ENCODE measurements at regions not wholly inside any gene's neighbourhood (a gene's known extent, or its start where the extent isn't known, plus 50 kb on each side); places are given as distances from the start of the nearest gene placed in this dataset.

DNA sequence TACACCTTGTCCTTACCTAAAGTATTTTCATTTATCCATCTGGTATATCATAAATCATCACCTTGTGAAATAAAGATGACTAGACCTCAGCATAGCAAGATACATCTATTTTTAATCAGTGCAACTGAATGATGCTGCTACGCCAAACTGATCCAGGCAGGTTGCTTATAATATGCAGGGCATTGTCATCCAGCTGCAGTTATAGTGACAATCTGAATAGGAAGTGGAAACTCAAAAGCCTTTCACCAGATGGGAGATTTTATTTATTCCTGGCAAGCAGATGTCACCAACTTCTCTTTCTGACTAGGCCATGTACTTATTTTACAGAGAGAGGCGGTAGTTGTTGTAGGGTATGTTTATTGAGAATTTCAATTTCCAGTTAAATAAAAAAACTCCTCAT lies 747.3 kb downstream of the ADCYAP1 start:
- no peaks in the 10 kb centered on the region for H3K27me3 ChIP-seq (ENCODE audit: control insufficient read depth, insufficient read depth, low read length)
- H3K27ac ChIP-seq (ENCODE audit: low read depth in 2 of 2, low read length in 2 of 2) = no peak overlapping the region
- H3K9ac ChIP-seq (ENCODE audit: low read length in 3 of 3) = no peak overlapping the region
- H3K4me3 ChIP-seq (ENCODE audit: low read length in 3 of 3) = no peak overlapping the region
- no peaks in the 10 kb centered on the region for H3K4me1 ChIP-seq (ENCODE audit: control insufficient read depth in 2 of 3, insufficient read depth in 2 of 3, low read depth in 1 of 3, low read length in 3 of 3)
- H3K36me3 ChIP-seq (ENCODE audit: control insufficient read depth in 2 of 3, insufficient read depth in 3 of 3, low read length in 3 of 3) = no peaks in the 10 kb centered on the region
- FAIRE-seq (no peak), DNase-seq (no peak)
- intact Hi-C loops (cut with DNase I) = no loop called here
- no peaks in the 10 kb centered on the region for H3K9me3 ChIP-seq (ENCODE audit: control insufficient read depth in 2 of 3, insufficient read depth in 1 of 3, low read length in 3 of 3)
- no peak for TF ChIP-seq CTCF (IDR thresholded peaks at IDR 0.05; ENCODE audit: borderline replicate concordance, extremely low read depth, insufficient read depth)

- Histone ChIP-seq H3K4me1 (ENCODE audit: control insufficient read depth in 2 of 3, insufficient read depth in 2 of 3, low read depth in 1 of 3, low read length in 3 of 3) (no peaks in the 10 kb centered on the region), H3K4me3 (ENCODE audit: low read length in 3 of 3) (no peak overlapping the region), H3K27ac (ENCODE audit: low read depth in 2 of 2, low read length in 2 of 2) (no peak overlapping the region), H3K36me3 (ENCODE audit: control insufficient read depth in 2 of 3, insufficient read depth in 3 of 3, low read length in 3 of 3) (no peaks in the 10 kb centered on the region), H3K9ac (ENCODE audit: low read length in 3 of 3) (no peak overlapping the region), H3K27me3 (ENCODE audit: control insufficient read depth, insufficient read depth, low read length) (no peaks in the 10 kb centered on the region), H3K9me3 (ENCODE audit: control insufficient read depth in 2 of 3, insufficient read depth in 1 of 3, low read length in 3 of 3) (no peaks in the 10 kb centered on the region)
- FAIRE-seq (no peak), DNase-seq (no peak)
- intact Hi-C loops (cut with DNase I) = no loop called here
- no peak for TF ChIP-seq CTCF (IDR thresholded peaks at IDR 0.05; ENCODE audit: borderline replicate concordance, extremely low read depth, insufficient read depth)
Observed at GRCh38 chr18:1653873-1654272, 749.2 kb downstream of the ADCYAP1 start.

- Histone ChIP-seq H3K36me3 (ENCODE audit: control insufficient read depth in 2 of 3, insufficient read depth in 3 of 3, low read length in 3 of 3) (no peaks in the 10 kb centered on the region), H3K9ac (ENCODE audit: low read length in 3 of 3) (no peak overlapping the region), H3K4me1 (ENCODE audit: control insufficient read depth in 2 of 3, insufficient read depth in 2 of 3, low read depth in 1 of 3, low read length in 3 of 3) (no peaks in the 10 kb centered on the region), H3K27me3 (ENCODE audit: control insufficient read depth, insufficient read depth, low read length) (no peaks in the 10 kb centered on the region), H3K9me3 (ENCODE audit: control insufficient read depth in 2 of 3, insufficient read depth in 1 of 3, low read length in 3 of 3) (no peaks in the 10 kb centered on the region), H3K27ac (ENCODE audit: low read depth in 2 of 2, low read length in 2 of 2) (no peak overlapping the region), H3K4me3 (ENCODE audit: low read length in 3 of 3) (no peak overlapping the region)
- intact Hi-C loops (cut with DNase I) = no loop called here
- DNase-seq = no peak
- TF ChIP-seq CTCF (IDR thresholded peaks at IDR 0.05; ENCODE audit: borderline replicate concordance, extremely low read depth, insufficient read depth) = no peak
- no peak for FAIRE-seq
Observed at GRCh38 chr18:1657876-1658275, 753.2 kb downstream of the ADCYAP1 start.

GRCh38 chr18:1658908-1659566 lies 754.4 kb downstream of the ADCYAP1 start:
- Histone ChIP-seq H3K4me3 (ENCODE audit: low read length in 3 of 3) (no peak overlapping the region), H3K36me3 (ENCODE audit: control insufficient read depth in 2 of 3, insufficient read depth in 3 of 3, low read length in 3 of 3) (no peaks in the 10 kb centered on the region), H3K27me3 (ENCODE audit: control insufficient read depth, insufficient read depth, low read length) (no peaks in the 10 kb centered on the region), H3K9ac (ENCODE audit: low read length in 3 of 3) (no peak overlapping the region), H3K27ac (ENCODE audit: low read depth in 2 of 2, low read length in 2 of 2) (no peak overlapping the region), H3K4me1 (ENCODE audit: control insufficient read depth in 2 of 3, insufficient read depth in 2 of 3, low read depth in 1 of 3, low read length in 3 of 3) (no peaks in the 10 kb centered on the region), H3K9me3 (ENCODE audit: control insufficient read depth in 2 of 3, insufficient read depth in 1 of 3, low read length in 3 of 3) (no peaks in the 10 kb centered on the region)
- TF ChIP-seq CTCF (IDR thresholded peaks at IDR 0.05; ENCODE audit: borderline replicate concordance, extremely low read depth, insufficient read depth) = no peak
- peak in 4 of 5 donors; percentile 24 to 78 (median 62) for DNase-seq
- FAIRE-seq = no peak
- intact Hi-C loops (cut with DNase I) = no loop called here

All from kidney (tissue), 13 donors.